Keratinocyte (primary cell): ENCODE measurements at regions not wholly inside any gene's neighbourhood (a gene's known extent, or its start where the extent isn't known, plus 50 kb on each side); places are given as distances from the start of the nearest gene placed in this dataset.

ENCODE experiments used
- DNase-seq: peaks from one replicate; pipeline ENCODE4 v3.0.0-alpha.2; 2011; ENCODE audit warnings: low read depth, missing footprints, low spot score
- FAIRE-seq: peaks from 2 replicates; lab custom pipeline; 2011; peaks lifted over from hg19 to GRCh38; lab: Jason Lieb, UNC
- H2AFZ ChIP-seq: 2 replicates; pipeline ENCODE4 v1.6.0; 2012; ENCODE audit warnings: low read length, control low read depth, inconsistent platforms; ENCODE audit not compliant: control insufficient read depth
- H3K27ac ChIP-seq: 2 replicates; pipeline ENCODE4 v1.5.1; 2011; ENCODE audit warnings: low read length; ENCODE audit not compliant: control insufficient read depth, insufficient read depth
- H3K27me3 ChIP-seq: 3 replicates; pipeline ENCODE4 v1.6.0; 2011; ENCODE audit warnings: low read length; ENCODE audit not compliant: control insufficient read depth, insufficient read depth; ENCODE audit errors: extremely low read depth
- H3K36me3 ChIP-seq, 2 experiments: 2 replicates in 1 of 2; 3 replicates in 1 of 2; pipeline ENCODE4 v1.5.1; 2011; ENCODE audit warnings: low read length in 2 of 2, mild to moderate bottlenecking in 1 of 2; ENCODE audit not compliant: control insufficient read depth in 2 of 2, insufficient read depth in 2 of 2; ENCODE audit errors: extremely low read depth in 1 of 2
- H3K4me1 ChIP-seq: 3 replicates; pipeline ENCODE4 v1.5.1; 2011; ENCODE audit warnings: low read length; ENCODE audit not compliant: control insufficient read depth, insufficient read depth; ENCODE audit errors: extremely low read depth
- H3K4me2 ChIP-seq: 3 replicates; pipeline ENCODE4 v1.6.0; 2011; ENCODE audit warnings: low read depth, low read length; ENCODE audit not compliant: control insufficient read depth, insufficient read depth; ENCODE audit errors: extremely low read depth
- H3K4me3 ChIP-seq, 3 experiments: fragments of 200-600 bp in 1 of 3; sonication (generic) in 1 of 3; 2 replicates in 2 of 3; 3 replicates in 1 of 3; pipeline ENCODE4 v1.5.1; 2011 to 2016; ENCODE audit warnings: low read length in 3 of 3, mild to moderate bottlenecking in 3 of 3, control low read depth in 2 of 3, inconsistent platforms in 1 of 3, low read depth in 1 of 3, mixed read lengths in 1 of 3, mixed run types in 1 of 3, moderate library complexity in 1 of 3; ENCODE audit not compliant: control insufficient read depth in 2 of 3, insufficient read depth in 2 of 3; ENCODE audit errors: extremely low read depth in 1 of 3
- H3K79me2 ChIP-seq: 2 replicates; pipeline ENCODE4 v1.6.0; 2012; ENCODE audit warnings: low read length; ENCODE audit not compliant: control insufficient read depth, insufficient read depth
- H3K9ac ChIP-seq: 3 replicates; pipeline ENCODE4 v1.6.0; 2011; ENCODE audit warnings: low read length; ENCODE audit not compliant: control insufficient read depth, insufficient read depth; ENCODE audit errors: extremely low read depth
- H3K9me1 ChIP-seq: 3 replicates; pipeline ENCODE4 v1.6.0; 2011; ENCODE audit warnings: low read length; ENCODE audit not compliant: control insufficient read depth, insufficient read depth; ENCODE audit errors: extremely low read depth
- H3K9me3 ChIP-seq: 2 replicates; pipeline ENCODE4 v1.5.1; 2012; ENCODE audit warnings: low read depth, low read length; ENCODE audit not compliant: control insufficient read depth
- H4K20me1 ChIP-seq: 3 replicates; pipeline ENCODE4 v1.6.0; 2011; ENCODE audit warnings: low read length; ENCODE audit not compliant: control insufficient read depth, insufficient read depth; ENCODE audit errors: extremely low read depth
- EZH2 ChIP-seq: IDR thresholded peaks from one replicate; pipeline ENCODE4 v1.6.1; 2012; ENCODE audit warnings: inconsistent platforms, mild to moderate bottlenecking, low read length, moderate library complexity
- dilution Hi-C: fragments of 300-500 bp; cut with MboI; formaldehyde crosslinking; loops from one replicate; pipeline ENCODE4 v1.7.0; 2020; ENCODE audit warnings: low sequenced_read_pairs; ENCODE audit not compliant: extremely low pct_ligation_motif_present
- TF ChIP-seq, protein P1 (sequence below), 3 experiments: IDR thresholded peaks in 1 of 3; conservative IDR thresholded peaks in 1 of 3; optimal IDR thresholded peaks in 1 of 3; 2 replicates in 2 of 3; 3 replicates in 1 of 3; pipeline versions ENCODE3 to v1.5.1; 2011; ENCODE audit warnings: low read length in 3 of 3, mild to moderate bottlenecking in 3 of 3, moderate library complexity in 2 of 3, control low read depth in 1 of 3, inconsistent platforms in 1 of 3; ENCODE audit not compliant: insufficient read depth in 2 of 3; ENCODE audit errors: extremely low read depth in 1 of 3

DNA sequence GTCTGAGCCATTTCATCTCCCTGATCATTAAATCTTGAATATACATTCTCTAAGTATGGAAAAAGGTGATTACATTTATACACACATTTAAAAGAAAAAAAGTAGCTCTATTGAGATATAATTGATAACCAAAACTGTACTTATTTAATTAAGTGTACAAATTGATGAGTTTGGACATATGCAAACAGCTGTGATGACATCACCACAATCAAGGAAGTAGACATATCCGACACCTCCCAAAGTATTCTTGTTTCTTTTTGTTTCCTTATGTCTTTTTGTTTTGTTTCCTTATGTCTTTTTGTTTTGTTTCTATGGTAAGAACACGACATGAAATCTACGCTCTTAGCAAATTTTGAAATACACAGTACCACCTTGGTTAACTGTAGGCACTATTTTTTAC is 1393.9 kb upstream of the MIR17HG start:
- FAIRE-seq: no peak

DNA sequence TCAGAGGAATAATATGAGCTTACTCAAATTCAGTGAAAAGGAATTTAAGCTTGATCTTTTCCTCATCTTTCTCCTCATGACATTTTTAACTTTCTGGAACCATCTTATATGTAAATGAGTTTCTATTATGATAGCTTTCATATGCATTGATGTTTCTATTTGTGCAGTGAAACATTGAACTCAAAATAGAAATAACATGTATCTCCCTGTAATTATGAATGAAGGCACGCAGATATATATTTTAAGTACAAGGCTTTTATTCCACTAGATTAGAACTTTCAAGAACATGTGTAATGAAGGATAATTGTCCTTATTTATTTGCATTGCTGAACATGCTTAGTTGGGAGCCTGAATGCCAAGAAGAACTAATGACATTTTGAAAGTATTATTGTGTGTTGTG is 1391.7 kb upstream of the MIR17HG start:
- Histone ChIP-seq H3K79me2 (no peaks in the 10 kb centered on the region), H3K27ac (no peak overlapping the region), H4K20me1 (no peaks in the 10 kb centered on the region), H3K4me2 (no peak overlapping the region), H3K9me3 (no peaks in the 10 kb centered on the region), H3K9ac (no peak overlapping the region), H3K36me3 (no peaks in the 10 kb centered on the region), H3K4me3 (no peak overlapping the region), H3K4me1 (no peaks in the 10 kb centered on the region), H3K9me1 (no peaks in the 10 kb centered on the region), H3K27me3 (no peaks in the 10 kb centered on the region), H2AFZ (no peak overlapping the region)
- dilution Hi-C loops: no loop called here
- TF ChIP-seq, protein P1, sequence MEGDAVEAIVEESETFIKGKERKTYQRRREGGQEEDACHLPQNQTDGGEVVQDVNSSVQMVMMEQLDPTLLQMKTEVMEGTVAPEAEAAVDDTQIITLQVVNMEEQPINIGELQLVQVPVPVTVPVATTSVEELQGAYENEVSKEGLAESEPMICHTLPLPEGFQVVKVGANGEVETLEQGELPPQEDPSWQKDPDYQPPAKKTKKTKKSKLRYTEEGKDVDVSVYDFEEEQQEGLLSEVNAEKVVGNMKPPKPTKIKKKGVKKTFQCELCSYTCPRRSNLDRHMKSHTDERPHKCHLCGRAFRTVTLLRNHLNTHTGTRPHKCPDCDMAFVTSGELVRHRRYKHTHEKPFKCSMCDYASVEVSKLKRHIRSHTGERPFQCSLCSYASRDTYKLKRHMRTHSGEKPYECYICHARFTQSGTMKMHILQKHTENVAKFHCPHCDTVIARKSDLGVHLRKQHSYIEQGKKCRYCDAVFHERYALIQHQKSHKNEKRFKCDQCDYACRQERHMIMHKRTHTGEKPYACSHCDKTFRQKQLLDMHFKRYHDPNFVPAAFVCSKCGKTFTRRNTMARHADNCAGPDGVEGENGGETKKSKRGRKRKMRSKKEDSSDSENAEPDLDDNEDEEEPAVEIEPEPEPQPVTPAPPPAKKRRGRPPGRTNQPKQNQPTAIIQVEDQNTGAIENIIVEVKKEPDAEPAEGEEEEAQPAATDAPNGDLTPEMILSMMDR (optimal IDR thresholded peaks at IDR 0.05 in 1 of 3, IDR thresholded peaks at IDR 0.05 in 1 of 3, conservative IDR thresholded peaks at IDR 0.05 in 1 of 3; ENCODE audit: extremely low read depth in 1 of 3, insufficient read depth in 2 of 3, low read length in 3 of 3): no peak
- TF ChIP-seq EZH2: no peak
- FAIRE-seq (no peak), DNase-seq (no peak)

More for the DNA sequence above, 1393.9 kb upstream of the MIR17HG start:
- no peak overlapping the region for H2AFZ ChIP-seq
- no peaks in the 10 kb centered on the region for H3K4me1 ChIP-seq
- H3K79me2 ChIP-seq: no peaks in the 10 kb centered on the region
- no peaks in the 10 kb centered on the region for H3K9me1 ChIP-seq
- H3K4me2 ChIP-seq: no peak overlapping the region
- H3K9me3 ChIP-seq: no peaks in the 10 kb centered on the region
- H3K36me3 ChIP-seq: no peaks in the 10 kb centered on the region
- no peak overlapping the region for H3K4me3 ChIP-seq
- dilution Hi-C loops: no loop called here
- no peak overlapping the region for H3K27ac ChIP-seq
- H3K9ac ChIP-seq: no peak overlapping the region
- no peak for TF ChIP-seq EZH2
- TF ChIP-seq, protein P1 (optimal IDR thresholded peaks at IDR 0.05 in 1 of 3, IDR thresholded peaks at IDR 0.05 in 1 of 3, conservative IDR thresholded peaks at IDR 0.05 in 1 of 3; ENCODE audit: extremely low read depth in 1 of 3, insufficient read depth in 2 of 3, low read length in 3 of 3): no peak
- no peaks in the 10 kb centered on the region for H3K27me3 ChIP-seq
- no peak for DNase-seq
- no peaks in the 10 kb centered on the region for H4K20me1 ChIP-seq
